H1 (cell line): ENCODE measurements at regions not wholly inside any gene's neighbourhood (a gene's known extent, or its start where the extent isn't known, plus 50 kb on each side); places are given as distances from the start of the nearest gene placed in this dataset.

Source experiments
- CBX5 ChIP-seq: fragments of 300-800, 300-1000 bp; sonication (generic); IDR thresholded peaks from 2 replicates; pipeline ENCODE4 v1.7.1; 2016; ENCODE audit warnings: antibody characterized with exemption, low read length, low read depth
- CEBPB ChIP-seq: IDR thresholded peaks from 2 replicates; pipeline ENCODE4 v1.6.1; 2012; ENCODE audit warnings: low read depth, low read length
- CTCF ChIP-seq, 3 experiments: IDR thresholded peaks; 1 replicate in 2 of 3; 2 replicates in 1 of 3; pipeline versions ENCODE4 v1.5.1 to v1.6.1; 2011; ENCODE audit warnings: low read length in 3 of 3, mild to moderate bottlenecking in 3 of 3, inconsistent platforms in 2 of 3, low read depth in 1 of 3, moderate library complexity in 1 of 3; ENCODE audit not compliant: insufficient read depth in 1 of 3; ENCODE audit errors: control extremely low read depth in 1 of 3
- EP300 ChIP-seq, 2 experiments: IDR thresholded peaks; 1 replicate in 1 of 2; 2 replicates in 1 of 2; pipeline ENCODE4 v1.6.1; 2011 to 2012; ENCODE audit warnings: low read depth in 2 of 2, low read length in 2 of 2, mild to moderate bottlenecking in 2 of 2, borderline replicate concordance in 1 of 2, inconsistent platforms in 1 of 2, moderate library complexity in 1 of 2
- EZH2 ChIP-seq: fragments of 200-600 bp; sonication (generic); IDR thresholded peaks from 2 replicates; pipeline ENCODE4 v1.7.1; 2012; ENCODE audit warnings: low read depth, mild to moderate bottlenecking, moderate library complexity, low read length, inconsistent platforms; ENCODE audit not compliant: severe bottlenecking
- GABPA ChIP-seq: IDR thresholded peaks from 2 replicates; pipeline ENCODE4 v1.6.1; 2011; ENCODE audit warnings: mild to moderate bottlenecking, low read length, moderate library complexity, borderline replicate concordance; ENCODE audit not compliant: insufficient read depth
- POLR2A ChIP-seq, 2 experiments: IDR thresholded peaks; 1 replicate in 1 of 2; 2 replicates in 1 of 2; pipeline ENCODE4 v1.6.1; 2011; ENCODE audit warnings: low read depth in 2 of 2, low read length in 2 of 2, mild to moderate bottlenecking in 2 of 2; ENCODE audit errors: control extremely low read depth in 1 of 2
- SRF ChIP-seq: IDR thresholded peaks from 2 replicates; pipeline ENCODE4 v1.6.1; 2011; ENCODE audit warnings: mild to moderate bottlenecking, low read depth, low read length, moderate library complexity
- TEAD4 ChIP-seq: IDR thresholded peaks from 2 replicates; pipeline ENCODE4 v1.6.1; 2012; ENCODE audit warnings: low read depth, low read length, inconsistent platforms, mixed read lengths
- TF ChIP-seq, protein P1 (sequence below): IDR thresholded peaks from 2 replicates; pipeline ENCODE4 v1.6.1; 2012; ENCODE audit warnings: inconsistent platforms
- TF ChIP-seq, protein P2 (sequence below): IDR thresholded peaks from 2 replicates; pipeline ENCODE4 v1.6.1; 2011; ENCODE audit warnings: low read depth, mild to moderate bottlenecking, low read length; ENCODE audit not compliant: insufficient read depth

DNA sequence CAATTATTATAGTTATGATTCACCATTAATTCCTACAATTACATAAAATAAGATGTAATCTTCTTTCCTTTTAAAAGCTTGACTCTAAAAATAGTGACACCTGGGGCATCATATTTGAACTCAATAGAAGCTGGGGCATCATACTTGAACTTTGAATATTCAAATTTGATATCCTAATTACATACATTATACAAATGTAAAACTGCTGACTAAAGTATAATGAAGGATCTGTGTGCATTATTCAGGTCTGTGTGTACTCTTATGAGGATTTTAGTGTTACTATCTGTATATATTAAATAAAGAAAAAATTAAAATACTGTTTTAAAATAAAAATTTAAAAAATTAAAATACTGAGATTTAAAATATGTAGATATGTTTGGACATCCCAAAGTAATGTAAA, 696.9 kb upstream of the FBXO33 start:
- TF ChIP-seq EP300 (IDR thresholded peaks at IDR 0.05; ENCODE audit: borderline replicate concordance in 1 of 2, low read depth in 2 of 2, low read length in 2 of 2) = no peak
- no peak for TF ChIP-seq EZH2
- no peak for TF ChIP-seq POLR2A (IDR thresholded peaks at IDR 0.05; ENCODE audit: control extremely low read depth in 1 of 2, low read depth in 2 of 2, low read length in 2 of 2)
- TF ChIP-seq CTCF (IDR thresholded peaks at IDR 0.05; ENCODE audit: control extremely low read depth in 1 of 3, insufficient read depth in 1 of 3, low read depth in 1 of 3, low read length in 3 of 3) = no peak
- TF ChIP-seq, protein P1, sequence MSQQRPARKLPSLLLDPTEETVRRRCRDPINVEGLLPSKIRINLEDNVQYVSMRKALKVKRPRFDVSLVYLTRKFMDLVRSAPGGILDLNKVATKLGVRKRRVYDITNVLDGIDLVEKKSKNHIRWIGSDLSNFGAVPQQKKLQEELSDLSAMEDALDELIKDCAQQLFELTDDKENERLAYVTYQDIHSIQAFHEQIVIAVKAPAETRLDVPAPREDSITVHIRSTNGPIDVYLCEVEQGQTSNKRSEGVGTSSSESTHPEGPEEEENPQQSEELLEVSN = no peak
- no peak for TF ChIP-seq SRF
- TF ChIP-seq CEBPB = no peak
- TF ChIP-seq CBX5 = no peak
- TF ChIP-seq TEAD4 = no peak
- TF ChIP-seq GABPA = no peak
- TF ChIP-seq, protein P2, sequence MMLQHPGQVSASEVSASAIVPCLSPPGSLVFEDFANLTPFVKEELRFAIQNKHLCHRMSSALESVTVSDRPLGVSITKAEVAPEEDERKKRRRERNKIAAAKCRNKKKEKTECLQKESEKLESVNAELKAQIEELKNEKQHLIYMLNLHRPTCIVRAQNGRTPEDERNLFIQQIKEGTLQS = no peak
